HepG2 (cell line): ENCODE measurements at regions not wholly inside any gene's neighbourhood (a gene's known extent, or its start where the extent isn't known, plus 50 kb on each side); places are given as distances from the start of the nearest gene placed in this dataset.

Experiments
- ATAC-seq: fragments of 200-7000 bp; cut with Tn5 transposase; 3 replicates; pipeline ENCODE4 v1.9.1; 2020; ENCODE audit warnings: mild to moderate bottlenecking, moderate library complexity
- BruUV-seq: library from RNA; stranded (reverse); fragments of 400-500 nt; replicated peaks from 2 replicates; lab custom pipeline; 2021; lab: Mats Ljungman, UMichigan
- CTCF ChIA-PET: fragments of 300-600 bp; formaldehyde crosslinking; extraction: SDS; loops from one replicate; lab custom pipeline; 2021; ENCODE audit warnings: low total read pairs, inconsistent platforms, low intra/inter-chr PET ratio; lab: Yijun Ruan, JAX
- POLR2A ChIA-PET: fragments of 350-600 bp; sonication (Branson Sonifier 250); formaldehyde crosslinking; loops from one replicate; lab custom pipeline; 2020; ENCODE audit warnings: antibody characterized with exemption, inconsistent platforms; lab: Yijun Ruan, JAX
- DNase-seq: peaks from one replicate; pipeline ENCODE4 v3.0.0-alpha.2; 2015; ENCODE audit warnings: low spot score
- FAIRE-seq: peaks from 3 replicates; lab custom pipeline; 2011; peaks lifted over from hg19 to GRCh38; lab: Jason Lieb, UNC
- H2AFZ ChIP-seq: one replicate; pipeline ENCODE4 v1.6.1; 2011; ENCODE audit warnings: low read length, inconsistent platforms
- H3K27ac ChIP-seq: fragments of 300-600 bp; 3 replicates; pipeline ENCODE4 v1.8.0; 2011; ENCODE audit warnings: mixed run types, mild to moderate bottlenecking, mixed read lengths, low read length, inconsistent platforms; ENCODE audit not compliant: insufficient read depth; ENCODE audit errors: extremely low read length
- H3K27me3 ChIP-seq, 2 experiments: fragments of 200-600 bp in 1 of 2; 2 replicates in 1 of 2; 3 replicates in 1 of 2; pipeline versions ENCODE4 v1.6.0 to v1.8.0; 2011; ENCODE audit warnings: low read length in 2 of 2, mild to moderate bottlenecking in 2 of 2, moderate library complexity in 2 of 2, inconsistent platforms in 1 of 2; ENCODE audit not compliant: insufficient read depth in 2 of 2, control insufficient read depth in 1 of 2
- H3K36me3 ChIP-seq, 2 experiments: fragments of 200-600 bp in 1 of 2; replicated peaks in 1 of 2; 2 replicates in 1 of 2; 3 replicates in 1 of 2; pipeline versions ENCODE4 v1.5.1 to v1.8.0; 2011; ENCODE audit warnings: low read length in 2 of 2, inconsistent platforms in 1 of 2; ENCODE audit not compliant: insufficient read depth in 2 of 2, control insufficient read depth in 1 of 2
- H3K4me1 ChIP-seq: 2 replicates; pipeline ENCODE4 v1.5.1; 2012; ENCODE audit warnings: low read length, inconsistent platforms; ENCODE audit not compliant: insufficient read depth
- H3K4me2 ChIP-seq: 2 replicates; pipeline ENCODE4 v1.6.0; 2011; ENCODE audit warnings: low read depth, low read length, inconsistent platforms
- H3K4me3 ChIP-seq, 3 experiments: fragments of 200-600 bp in 1 of 3; sonication (generic), shearing (Covaris generic) in 1 of 3; replicated peaks in 1 of 3; 2 replicates each; pipeline ENCODE4 v1.5.1; 2011 to 2016; ENCODE audit warnings: low read length in 3 of 3, inconsistent platforms in 2 of 3, low read depth in 2 of 3, mild to moderate bottlenecking in 2 of 3, control low read depth in 1 of 3, mixed read lengths in 1 of 3; ENCODE audit not compliant: insufficient read depth in 1 of 3
- H3K79me2 ChIP-seq: one replicate; pipeline ENCODE4 v1.6.1; 2011; ENCODE audit warnings: low read length, inconsistent platforms; ENCODE audit not compliant: insufficient read depth
- H3K9ac ChIP-seq: 2 replicates; pipeline ENCODE4 v1.6.0; 2011; ENCODE audit warnings: mild to moderate bottlenecking, low read depth, low read length, inconsistent platforms; ENCODE audit not compliant: insufficient read depth
- H3K9me3 ChIP-seq: 2 replicates; pipeline ENCODE4 v1.5.1; 2012; ENCODE audit warnings: mild to moderate bottlenecking, low read length
- H4K20me1 ChIP-seq: 2 replicates; pipeline ENCODE4 v1.6.0; 2011; ENCODE audit warnings: inconsistent platforms, mild to moderate bottlenecking, low read length, moderate library complexity; ENCODE audit not compliant: insufficient read depth
- DRAP1 ChIP-seq: IDR thresholded peaks from 2 replicates; pipeline ENCODE4 v1.6.1; 2016; ENCODE audit warnings: missing genetic modification reagents, missing compliant biosample characterization
- GATAD1 ChIP-seq: IDR thresholded peaks from 2 replicates; pipeline ENCODE4 v1.6.1; 2016; ENCODE audit warnings: missing genetic modification reagents, missing compliant biosample characterization
- IKZF4 ChIP-seq: sonication (generic); formaldehyde crosslinking; IDR thresholded peaks from 2 replicates; pipeline ENCODE4 v1.5.1; 2020; ENCODE audit warnings: borderline replicate concordance, mild to moderate bottlenecking, low read depth, missing genetic modification reagents; ENCODE audit errors: not compliant biosample characterization
- MTF2 ChIP-seq: sonication (generic); formaldehyde crosslinking; IDR thresholded peaks from 2 replicates; pipeline ENCODE4 v1.5.0; 2020; ENCODE audit warnings: missing genetic modification reagents, borderline replicate concordance
- NCOR1 ChIP-seq: fragments of 200-600 bp; sonication (generic); IDR thresholded peaks from 2 replicates; pipeline ENCODE4 v1.7.0; 2017; ENCODE audit warnings: antibody characterized with exemption, low read length, borderline replicate concordance
- NFIB ChIP-seq: sonication (generic); formaldehyde crosslinking; IDR thresholded peaks from 2 replicates; pipeline ENCODE4 v1.9.0; 2021; ENCODE audit warnings: missing genetic modification reagents, mild to moderate bottlenecking, borderline replicate concordance
- NR2F6 ChIP-seq, 2 experiments: IDR thresholded peaks; 2 replicates each; pipeline ENCODE4 v1.6.1; 2016; ENCODE audit warnings: antibody characterized with exemption in 1 of 2, mild to moderate bottlenecking in 1 of 2
- PAX8 ChIP-seq: sonication (generic); formaldehyde crosslinking; IDR thresholded peaks from 2 replicates; pipeline ENCODE4 v1.8.0; 2022; ENCODE audit warnings: mild to moderate bottlenecking, missing genetic modification reagents, borderline replicate concordance
- PRDM4 ChIP-seq: sonication (generic); formaldehyde crosslinking; IDR thresholded peaks from 2 replicates; pipeline ENCODE4 v1.9.0; 2021; ENCODE audit warnings: missing genetic modification reagents, borderline replicate concordance
- RORA ChIP-seq: sonication (generic); formaldehyde crosslinking; IDR thresholded peaks from 2 replicates; pipeline ENCODE4 v1.5.0; 2020; ENCODE audit warnings: mild to moderate bottlenecking, missing genetic modification reagents, moderate library complexity
- SRSF4 ChIP-seq: fragments of 200-400 bp; formaldehyde crosslinking; IDR thresholded peaks from one replicate; pipeline ENCODE4 v1.6.1; 2018; ENCODE audit warnings: mild to moderate bottlenecking, low read depth, low read length, moderate library complexity; ENCODE audit not compliant: poor library complexity, severe bottlenecking
- ZFYVE20 ChIP-seq: sonication (generic); formaldehyde crosslinking; IDR thresholded peaks from 2 replicates; pipeline ENCODE4 v1.8.0; 2023; ENCODE audit warnings: low read depth, mild to moderate bottlenecking, moderate library complexity, missing genetic modification reagents, borderline replicate concordance
- ZIK1 ChIP-seq: sonication (generic); formaldehyde crosslinking; IDR thresholded peaks from 2 replicates; pipeline ENCODE4 v1.5.0; 2020; ENCODE audit warnings: mild to moderate bottlenecking, low read depth, missing genetic modification reagents, borderline replicate concordance
- ZNF263 ChIP-seq: sonication (generic); formaldehyde crosslinking; IDR thresholded peaks from 2 replicates; pipeline ENCODE4 v1.4.0; 2020; ENCODE audit warnings: missing genetic modification reagents
- ZNF543 ChIP-seq: sonication (generic); formaldehyde crosslinking; IDR thresholded peaks from 2 replicates; pipeline ENCODE4 v1.4.0; 2020; ENCODE audit warnings: mild to moderate bottlenecking, missing genetic modification reagents
- ZNF556 ChIP-seq: sonication (generic); formaldehyde crosslinking; IDR thresholded peaks from 2 replicates; pipeline ENCODE4 v1.4.0; 2020; ENCODE audit warnings: mild to moderate bottlenecking, missing genetic modification reagents, borderline replicate concordance
- ZNF558 ChIP-seq: sonication (generic); formaldehyde crosslinking; IDR thresholded peaks from 2 replicates; pipeline ENCODE4 v1.9.0; 2022; ENCODE audit warnings: mild to moderate bottlenecking, missing genetic modification reagents, borderline replicate concordance
- ZNF784 ChIP-seq: sonication (generic); formaldehyde crosslinking; IDR thresholded peaks from 2 replicates; pipeline ENCODE4 v1.5.1; 2020; ENCODE audit warnings: missing genetic modification reagents, mild to moderate bottlenecking, borderline replicate concordance
- ZZZ3 ChIP-seq: sonication (generic); formaldehyde crosslinking; IDR thresholded peaks from 2 replicates; pipeline ENCODE4 v1.4.0; 2020; ENCODE audit warnings: missing genetic modification reagents, mild to moderate bottlenecking, borderline replicate concordance
- WGBS: methylation state at CpG from one replicate; pipeline ENCODE4 v1.1.6; 2017; ENCODE audit warnings: low lambda C conversion rate; 5-methylcytosine and 5-hydroxymethylcytosine counted together
- in situ Hi-C: cut with HindIII; loops from 2 replicates; pipeline ENCODE4 v1.10.0; 2017; ENCODE audit warnings: low pct_unique_long_range_greater_than_20kb; ENCODE audit not compliant: extremely low pct_ligation_motif_present
- intact Hi-C: fragments of 100-400 bp; cut with micrococcal nuclease; formaldehyde crosslinking; loops from one replicate; pipeline ENCODE4 v1.10.0; 2022; ENCODE audit not compliant: unreplicated experiment
- TF ChIP-seq, protein P1 (sequence below): IDR thresholded peaks from 2 replicates; pipeline ENCODE4 v1.6.1; 2012; ENCODE audit warnings: low read depth, low read length, improper control_type of control experiment

DNA sequence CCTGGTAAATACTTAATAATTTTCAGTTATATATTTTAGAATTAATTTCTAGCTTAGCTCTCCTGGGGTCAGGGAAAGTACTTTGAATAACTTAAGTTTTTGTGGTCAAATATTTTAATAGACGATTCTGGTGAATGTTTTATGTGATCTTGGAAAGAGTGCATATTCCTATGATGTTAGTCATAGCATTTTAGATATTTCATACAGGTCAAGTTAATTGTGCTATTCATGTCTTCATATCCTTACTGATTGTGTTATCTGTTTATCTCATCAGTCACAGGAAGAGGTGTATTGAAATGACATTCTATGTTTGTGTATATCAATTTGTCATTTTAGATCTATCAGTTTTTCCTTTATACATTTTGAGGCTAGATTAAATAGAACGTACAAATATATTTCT lies 576.2 kb downstream of the CPS1 start:
- ATAC-seq (no peak), DNase-seq (no peak)
- intact Hi-C loops: no loop called here
- Histone ChIP-seq H3K27ac (no peak overlapping the region), H3K4me3 (no peak overlapping the region), H2AFZ (no peak overlapping the region), H3K27me3 (no peaks in the 10 kb centered on the region), H3K4me1 (no peaks in the 10 kb centered on the region), H4K20me1 (no peaks in the 10 kb centered on the region), H3K4me2 (no peak overlapping the region)
- CTCF ChIA-PET: no interaction called here
- in situ Hi-C loops: no loop called here
- BruUV-seq: no TSS peak
- no peak for TF ChIP-seq ZNF556 (CRISPR knock-in tag)
- TF ChIP-seq RORA (CRISPR knock-in tag): no peak
- TF ChIP-seq, protein P1, sequence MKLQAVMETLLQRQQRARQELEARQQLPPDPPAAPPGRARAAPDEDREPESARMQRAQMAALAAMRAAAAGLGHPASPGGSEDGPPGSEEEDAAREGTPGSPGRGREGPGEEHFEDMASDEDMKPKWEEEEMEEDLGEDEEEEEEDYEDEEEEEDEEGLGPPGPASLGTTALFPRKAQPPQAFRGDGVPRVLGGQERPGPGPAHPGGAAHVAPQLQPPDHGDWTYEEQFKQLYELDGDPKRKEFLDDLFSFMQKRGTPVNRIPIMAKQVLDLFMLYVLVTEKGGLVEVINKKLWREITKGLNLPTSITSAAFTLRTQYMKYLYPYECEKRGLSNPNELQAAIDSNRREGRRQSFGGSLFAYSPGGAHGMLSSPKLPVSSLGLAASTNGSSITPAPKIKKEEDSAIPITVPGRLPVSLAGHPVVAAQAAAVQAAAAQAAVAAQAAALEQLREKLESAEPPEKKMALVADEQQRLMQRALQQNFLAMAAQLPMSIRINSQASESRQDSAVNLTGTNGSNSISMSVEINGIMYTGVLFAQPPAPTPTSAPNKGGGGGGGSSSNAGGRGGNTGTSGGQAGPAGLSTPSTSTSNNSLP: no peak
- no peak for TF ChIP-seq NR2F6 (IDR thresholded peaks at IDR 0.05)
- TF ChIP-seq NR2F6 (CRISPR knock-in tag; IDR thresholded peaks at IDR 0.05): no peak
- TF ChIP-seq SRSF4: no peak
- TF ChIP-seq ZNF558 (CRISPR knock-in tag): no peak
- no peak for TF ChIP-seq ZNF784
- TF ChIP-seq MTF2 (CRISPR knock-in tag): no peak
- no peak for TF ChIP-seq NCOR1
- no peak for TF ChIP-seq ZIK1
- no peak for TF ChIP-seq ZFYVE20 (CRISPR knock-in tag)
- TF ChIP-seq ZNF543 (CRISPR knock-in tag): no peak
- no peak for TF ChIP-seq NFIB (CRISPR knock-in tag)
- TF ChIP-seq GATAD1 (CRISPR knock-in tag): no peak
- TF ChIP-seq DRAP1 (CRISPR knock-in tag): no peak
- no peak for TF ChIP-seq PAX8 (CRISPR knock-in tag)
- no peak for TF ChIP-seq IKZF4 (CRISPR knock-in tag)
- TF ChIP-seq ZNF263 (CRISPR knock-in tag): no peak
- TF ChIP-seq ZZZ3 (CRISPR knock-in tag): no peak
- TF ChIP-seq PRDM4: no peak
- TF ChIP-seq, all 625 proteins: peak for 0
- POLR2A ChIA-PET: no interaction called here
- no peak overlapping the region for H3K9ac ChIP-seq
- no peaks in the 10 kb centered on the region for H3K79me2 ChIP-seq
- H3K36me3 ChIP-seq: no peaks in the 10 kb centered on the region
- no peak for FAIRE-seq
- no peaks in the 10 kb centered on the region for H3K9me3 ChIP-seq
- 14% methylated on average over 2 of the region's 2 CpGs for WGBS
